K562 (cell line): ENCODE measurements at regions not wholly inside any gene's neighbourhood (a gene's known extent, or its start where the extent isn't known, plus 50 kb on each side); places are given as distances from the start of the nearest gene placed in this dataset.

Source experiments
- ATAC-seq: fragments of 200-7000 bp; cut with Tn5 transposase; 3 replicates; pipeline ENCODE4 v1.9.1; 2020; ENCODE audit warnings: moderate library complexity
- BruUV-seq: library from RNA; stranded (reverse); fragments of 400-500 nt; replicated peaks from 2 replicates; lab custom pipeline; 2021; lab: Mats Ljungman, UMichigan
- CTCF ChIA-PET: fragments of 300-600 bp; formaldehyde crosslinking; extraction: SDS; loops from one replicate; lab custom pipeline; 2021; ENCODE audit warnings: low intra/inter-chr PET ratio; lab: Yijun Ruan, JAX
- POLR2A ChIA-PET: fragments of 300-600, 350-650 bp; sonication (Branson Sonifier 250); formaldehyde crosslinking; extraction: SDS; loops from one replicate; lab custom pipeline; 2021; ENCODE audit warnings: antibody characterized with exemption, inconsistent platforms; lab: Yijun Ruan, JAX
- DNase-seq, 4 experiments: peaks; one replicate each; pipeline versions ENCODE4 v3.0.0 to v3.0.0-alpha.2; 2011 to 2018; ENCODE audit warnings: low spot score in 3 of 4, mixed read lengths in 3 of 4; ENCODE audit errors: extremely low read depth in 1 of 4
- FAIRE-seq: peaks from 2 replicates; lab custom pipeline; 2011; peaks lifted over from hg19 to GRCh38; lab: Jason Lieb, UNC
- H2AFZ ChIP-seq: 2 replicates; pipeline ENCODE4 v1.6.0; 2011; ENCODE audit warnings: low read depth, low read length, control low read depth, inconsistent platforms
- H3K27ac ChIP-seq: fragments of 200-600 bp; 3 replicates; pipeline ENCODE4 v1.8.0; 2011; ENCODE audit warnings: low read depth, mild to moderate bottlenecking, control low read depth, inconsistent platforms, low read length, moderate library complexity, mixed read lengths; ENCODE audit errors: extremely low read depth
- H3K27me3 ChIP-seq, 2 experiments: fragments of 300-600 bp in 1 of 2; 2 replicates in 1 of 2; 3 replicates in 1 of 2; pipeline versions ENCODE4 v1.6.0 to v1.8.0; 2011; ENCODE audit warnings: inconsistent platforms in 2 of 2, low read length in 2 of 2, mild to moderate bottlenecking in 1 of 2, mixed read lengths in 1 of 2, moderate library complexity in 1 of 2; ENCODE audit not compliant: control insufficient read depth in 2 of 2, insufficient read depth in 2 of 2
- H3K36me3 ChIP-seq: fragments of 300-600 bp; 3 replicates; pipeline ENCODE4 v1.8.0; 2011; ENCODE audit warnings: mild to moderate bottlenecking, low read length, inconsistent platforms; ENCODE audit not compliant: control insufficient read depth, insufficient read depth
- H3K4me1 ChIP-seq, 2 experiments: fragments of 200-600 bp in 1 of 2; replicated peaks in 1 of 2; 2 replicates in 1 of 2; 3 replicates in 1 of 2; pipeline versions ENCODE4 v1.5.1 to v1.8.0; 2011; ENCODE audit warnings: inconsistent platforms in 2 of 2, low read length in 2 of 2, mild to moderate bottlenecking in 1 of 2, mixed read lengths in 1 of 2, moderate library complexity in 1 of 2; ENCODE audit not compliant: control insufficient read depth in 2 of 2, insufficient read depth in 2 of 2
- H3K4me2 ChIP-seq: 2 replicates; pipeline ENCODE4 v1.6.1; 2011; ENCODE audit warnings: low read length, control low read depth, inconsistent platforms, mixed read lengths; ENCODE audit not compliant: insufficient read depth
- H3K4me3 ChIP-seq: fragments of 200-600 bp; sonication (generic), shearing (Covaris generic); 2 replicates; pipeline ENCODE4 v1.5.1; 2016; ENCODE audit warnings: control low read depth, inconsistent platforms
- H3K79me2 ChIP-seq: fragments of 200-600 bp; 3 replicates; pipeline ENCODE4 v1.8.0; 2011; ENCODE audit warnings: low read length, inconsistent platforms; ENCODE audit not compliant: control insufficient read depth, insufficient read depth
- H3K9ac ChIP-seq, 2 experiments: 2 replicates each; pipeline versions ENCODE4 v1.6.0 to v1.6.1; 2011; ENCODE audit warnings: low read depth in 2 of 2, low read length in 2 of 2, control low read depth in 1 of 2, inconsistent platforms in 1 of 2, mild to moderate bottlenecking in 1 of 2, mixed read lengths in 1 of 2; ENCODE audit not compliant: insufficient read depth in 1 of 2
- H3K9me1 ChIP-seq: one replicate; pipeline ENCODE4 v1.6.0; 2011; ENCODE audit warnings: inconsistent platforms, mild to moderate bottlenecking, low read length, moderate library complexity; ENCODE audit not compliant: control insufficient read depth, insufficient read depth
- H3K9me3 ChIP-seq: replicated peaks from 2 replicates; pipeline ENCODE4 v1.5.1; 2011; ENCODE audit warnings: low read depth, low read length, inconsistent platforms; ENCODE audit not compliant: control insufficient read depth, insufficient read depth
- H4K20me1 ChIP-seq: replicated peaks from 2 replicates; pipeline ENCODE4 v1.6.1; 2011; ENCODE audit warnings: low read length, inconsistent platforms, mixed read lengths; ENCODE audit not compliant: control insufficient read depth, insufficient read depth
- CBX3 ChIP-seq, 2 experiments: IDR thresholded peaks; 1 replicate in 1 of 2; 2 replicates in 1 of 2; pipeline ENCODE4 v1.6.1; 2012; ENCODE audit warnings: inconsistent platforms in 2 of 2, low read length in 2 of 2, borderline replicate concordance in 1 of 2, control low read depth in 1 of 2
- CEBPB ChIP-seq: fragments of 450-650 bp; IDR thresholded peaks from 2 replicates; pipeline ENCODE4 v1.6.1; 2016; ENCODE audit warnings: missing genetic modification characterization, missing compliant biosample characterization
- CEBPG ChIP-seq, 3 experiments: fragments of 200-800 bp in 1 of 3; sonication (Bioruptor generic) in 1 of 3; sonication (generic) in 1 of 3; formaldehyde crosslinking in 1 of 3; IDR thresholded peaks in 2 of 3; conservative IDR thresholded peaks in 1 of 3; 2 replicates each; pipeline versions ENCODE4 v1.6.1 to v1.8.0; 2016 to 2022; ENCODE audit warnings: missing compliant biosample characterization in 2 of 3, missing genetic modification characterization in 2 of 3, mild to moderate bottlenecking in 1 of 3, missing genetic modification reagents in 1 of 3
- CREB1 ChIP-seq, 2 experiments: sonication (generic) in 1 of 2; formaldehyde crosslinking in 1 of 2; IDR thresholded peaks; 2 replicates each; pipeline versions ENCODE4 v1.6.1 to v1.8.0; 2012 to 2022; ENCODE audit warnings: inconsistent platforms in 1 of 2, mild to moderate bottlenecking in 1 of 2, missing genetic modification reagents in 1 of 2, moderate library complexity in 1 of 2
- EZH2 ChIP-seq: IDR thresholded peaks from 2 replicates; pipeline ENCODE4 v1.6.1; 2012; ENCODE audit warnings: low read depth, mild to moderate bottlenecking, inconsistent platforms, low read length, borderline replicate concordance
- RAD21 ChIP-seq, 2 experiments: fragments of 250-450 bp in 1 of 2; fragments of 450-650 bp in 1 of 2; sonication (Bioruptor Pico) in 1 of 2; formaldehyde crosslinking in 1 of 2; IDR thresholded peaks in 1 of 2; conservative IDR thresholded peaks in 1 of 2; 2 replicates each; pipeline versions ENCODE4 v1.4.0 to v1.8.0; 2020 to 2022; ENCODE audit warnings: mild to moderate bottlenecking in 2 of 2, moderate library complexity in 1 of 2
- ZBTB12 ChIP-seq: fragments of 250-450 bp; sonication (Bioruptor Pico); IDR thresholded peaks from 2 replicates; pipeline ENCODE4 v1.4.0; 2020
- ZNF224 ChIP-seq: sonication (generic); formaldehyde crosslinking; IDR thresholded peaks from 2 replicates; pipeline ENCODE4 v1.8.0; 2022; ENCODE audit warnings: mild to moderate bottlenecking, missing genetic modification reagents
- WGBS: fragments of 100-300 bp; shearing (Covaris generic); methylation state at CpG from one replicate; pipeline ENCODE4 v1.1.6; 2016; ENCODE audit warnings: low coverage, mixed read lengths; ENCODE audit not compliant: insufficient coverage; ENCODE audit errors: missing lambda C conversion rate; 5-methylcytosine and 5-hydroxymethylcytosine counted together
- in situ Hi-C: fragments of 300-500 bp; cut with MboI; formaldehyde crosslinking; loops from 4 replicates; pipeline ENCODE4 v1.15.0; 2018; ENCODE audit warnings: inconsistent platforms, mixed read lengths
- intact Hi-C: fragments of 100-400 bp; cut with micrococcal nuclease; formaldehyde crosslinking; loops from 2 replicates; pipeline ENCODE4 v1.14.2; 2022

GRCh38 chr12:125773033-125773640 is 707.9 kb downstream of the AACS start (continued):
- TF ChIP-seq ZBTB12 (0 out of 2 replicates have a peak, but pooled peaks have one; percentile 21), CREB1 (IDR thresholded peaks at IDR 0.05) (no peak), CREB1 (CRISPR knock-in tag; IDR thresholded peaks at IDR 0.05) (peak; percentile 45; the same call in 1 of the 2 replicates), ZNF224 (CRISPR knock-in tag) (no peak), CBX3 (IDR thresholded peaks at IDR 0.05; ENCODE audit: borderline replicate concordance in 1 of 2, low read length in 2 of 2) (0 out of 3 replicates have a peak, but pooled peaks of 1 of the 2 experiments have one; percentile 18), RAD21 (CRISPR knock-in tag; conservative IDR thresholded peaks at IDR 0.05 in 1 of 2, IDR thresholded peaks at IDR 0.05 in 1 of 2) (peak; percentile 35 to 45; a peak in 3 of 4 replicates)
- TF ChIP-seq, all 486 proteins: peak for 14

GRCh38 chr12:125775507-125775906 is 710.3 kb downstream of the AACS start:
- Histone ChIP-seq H2AFZ (no peak overlapping the region), H3K9me1 (no peaks in the 10 kb centered on the region), H3K27me3 (no peaks in the 10 kb centered on the region), H3K36me3 (no peaks in the 10 kb centered on the region), H3K79me2 (no peaks in the 10 kb centered on the region), H3K9me3 (no peaks in the 10 kb centered on the region), H3K4me1 (no peaks in the 10 kb centered on the region), H3K9ac (no peak overlapping the region), H3K4me2 (no peak overlapping the region), H4K20me1 (no peaks in the 10 kb centered on the region), H3K4me3 (no peak overlapping the region), H3K27ac (no peak overlapping the region)
- DNase-seq (no peak), FAIRE-seq (no peak), ATAC-seq (no peak)
- intact Hi-C loops, result no loop called here
- CTCF ChIA-PET, result no interaction called here
- POLR2A ChIA-PET, result no interaction called here
- in situ Hi-C loops, result no loop called here
- WGBS, result 0% methylated on average over 3 of the region's 3 CpGs
- TF ChIP-seq CEBPG (CRISPR knock-in tag; IDR thresholded peaks at IDR 0.05) (no peak), CEBPG (tag; conservative IDR thresholded peaks at IDR 0.05 in 1 of 2, IDR thresholded peaks at IDR 0.05 in 1 of 2) (0 out of 4 replicates have a peak, but pooled peaks of 1 of the 2 experiments have one; percentile 8), EZH2 (no peak), CEBPB (0 out of 2 replicates have a peak, but pooled peaks have one; percentile 13)
- BruUV-seq, result no TSS peak
